Endothelial cell of umbilical vein (primary cell): ENCODE measurements at regions not wholly inside any gene's neighbourhood (a gene's known extent, or its start where the extent isn't known, plus 50 kb on each side); places are given as distances from the start of the nearest gene placed in this dataset.

Experiments used
- BruUV-seq: library from RNA; stranded (reverse); fragments of 400-500 nt; replicated peaks from 2 replicates; lab custom pipeline; 2021; lab: Mats Ljungman, UMichigan
- CTCF ChIA-PET: fragments of 300-600, 350-600 bp; sonication (Branson Sonifier 250); formaldehyde crosslinking; loops from one replicate; lab custom pipeline; 2021; ENCODE audit warnings: antibody characterized with exemption, inconsistent platforms; lab: Charles Lee
- POLR2A ChIA-PET: fragments of 300-600, 350-600 bp; sonication (Branson Sonifier 250); formaldehyde crosslinking; loops from one replicate; lab custom pipeline; 2021; ENCODE audit warnings: antibody characterized with exemption, inconsistent platforms; lab: Charles Lee
- DNase-seq: peaks from one replicate; pipeline ENCODE4 v3.0.0-alpha.2; 2011; ENCODE audit warnings: low read depth, low spot score
- FAIRE-seq: peaks from 2 replicates; lab custom pipeline; 2011; peaks lifted over from hg19 to GRCh38; lab: Jason Lieb, UNC
- H2AFZ ChIP-seq: 2 replicates; pipeline ENCODE4 v1.6.0; 2012; ENCODE audit warnings: low read depth, low read length, control low read depth, inconsistent platforms
- H3K27ac ChIP-seq: 2 replicates; pipeline ENCODE4 v1.5.1; 2011; ENCODE audit warnings: low read depth, mild to moderate bottlenecking, control low read depth, low read length, moderate library complexity; ENCODE audit not compliant: insufficient read depth
- H3K27me3 ChIP-seq, 2 experiments: 2 replicates each; pipeline versions ENCODE4 v1.6.0 to v1.6.1; 2011; ENCODE audit warnings: low read length in 2 of 2, mixed read lengths in 1 of 2; ENCODE audit not compliant: control insufficient read depth in 2 of 2, insufficient read depth in 2 of 2
- H3K36me3 ChIP-seq, 2 experiments: 2 replicates in 1 of 2; 3 replicates in 1 of 2; pipeline ENCODE4 v1.5.1; 2011; ENCODE audit warnings: low read length in 2 of 2, mild to moderate bottlenecking in 1 of 2, moderate library complexity in 1 of 2; ENCODE audit not compliant: control insufficient read depth in 2 of 2, insufficient read depth in 2 of 2; ENCODE audit errors: extremely low read depth in 1 of 2
- H3K4me1 ChIP-seq: 3 replicates; pipeline ENCODE4 v1.5.1; 2011; ENCODE audit warnings: mild to moderate bottlenecking, low read length; ENCODE audit not compliant: control insufficient read depth, insufficient read depth; ENCODE audit errors: extremely low read depth
- H3K4me2 ChIP-seq: 2 replicates; pipeline ENCODE4 v1.6.1; 2011; ENCODE audit warnings: low read length, control low read depth, mixed read lengths; ENCODE audit not compliant: insufficient read depth
- H3K4me3 ChIP-seq, 3 experiments: fragments of 200-600 bp in 1 of 3; sonication (generic), shearing (Covaris generic) in 1 of 3; replicated peaks in 1 of 3; 2 replicates each; pipeline ENCODE4 v1.5.1; 2011 to 2016; ENCODE audit warnings: control low read depth in 3 of 3, low read length in 3 of 3, mild to moderate bottlenecking in 2 of 3, inconsistent platforms in 1 of 3, low read depth in 1 of 3, moderate library complexity in 1 of 3; ENCODE audit not compliant: insufficient read depth in 1 of 3
- H3K79me2 ChIP-seq: 2 replicates; pipeline ENCODE4 v1.6.0; 2012; ENCODE audit warnings: low read length, inconsistent platforms; ENCODE audit not compliant: control insufficient read depth, insufficient read depth
- H3K9ac ChIP-seq: replicated peaks from 2 replicates; pipeline ENCODE3; 2011; ENCODE audit warnings: low read length, control low read depth; ENCODE audit not compliant: insufficient read depth; ENCODE audit errors: extremely low read depth
- H3K9me1 ChIP-seq: replicated peaks from 3 replicates; pipeline ENCODE4 v1.6.0; 2011; ENCODE audit warnings: mild to moderate bottlenecking, low read length; ENCODE audit not compliant: control insufficient read depth, insufficient read depth; ENCODE audit errors: extremely low read depth
- H3K9me3 ChIP-seq: replicated peaks from 2 replicates; pipeline ENCODE4 v1.5.1; 2012; ENCODE audit warnings: low read length, inconsistent platforms; ENCODE audit not compliant: control insufficient read depth, insufficient read depth
- H4K20me1 ChIP-seq: replicated peaks from 2 replicates; pipeline ENCODE3; 2011; ENCODE audit warnings: mild to moderate bottlenecking, low read length; ENCODE audit not compliant: control insufficient read depth, insufficient read depth; ENCODE audit errors: extremely low read depth
- CTCF ChIP-seq, 2 donors: IDR thresholded peaks; 1 replicate in 1 of 2; 2 replicates in 1 of 2; pipeline ENCODE4 v1.5.1; 2011; ENCODE audit warnings: low read length in 2 of 2, mild to moderate bottlenecking in 2 of 2, moderate library complexity in 2 of 2, control low read depth in 1 of 2, inconsistent platforms in 1 of 2, low read depth in 1 of 2; ENCODE audit not compliant: insufficient read depth in 1 of 2; ENCODE audit errors: extremely low read depth in 1 of 2
- EZH2 ChIP-seq: IDR thresholded peaks from 2 replicates; pipeline ENCODE4 v1.6.1; 2012; ENCODE audit warnings: borderline replicate concordance, low read depth, mild to moderate bottlenecking, moderate library complexity, low read length, inconsistent platforms; ENCODE audit not compliant: severe bottlenecking
- FOS ChIP-seq: IDR thresholded peaks from 2 replicates; pipeline ENCODE4 v1.6.1; 2011; ENCODE audit warnings: mild to moderate bottlenecking, low read length, moderate library complexity, borderline replicate concordance; ENCODE audit not compliant: insufficient read depth
- GATA2 ChIP-seq: IDR thresholded peaks from 2 replicates; pipeline ENCODE4 v1.7.0; 2011; ENCODE audit warnings: low read depth, mild to moderate bottlenecking, moderate library complexity, mixed read lengths, low read length; ENCODE audit not compliant: insufficient read length, insufficient read depth
- JUN ChIP-seq: IDR thresholded peaks from 2 replicates; pipeline ENCODE4 v1.6.1; 2011; ENCODE audit warnings: borderline replicate concordance, low read depth; ENCODE audit not compliant: insufficient read length, insufficient read depth
- MAX ChIP-seq: IDR thresholded peaks from 2 replicates; pipeline ENCODE4 v1.6.1; 2011; ENCODE audit not compliant: insufficient read depth, insufficient read length
- MYC ChIP-seq: IDR thresholded peaks from one replicate; pipeline ENCODE4 v1.6.1; 2011; ENCODE audit warnings: mild to moderate bottlenecking, low read depth, low read length
- POLR2A ChIP-seq: IDR thresholded peaks from 2 replicates; pipeline ENCODE4 v1.6.1; 2012; ENCODE audit warnings: low read depth, mild to moderate bottlenecking, control low read depth, low read length
- POLR2AphosphoS5 ChIP-seq: IDR thresholded peaks from 2 replicates; pipeline ENCODE4 v1.6.1; 2012; ENCODE audit warnings: low read depth, mild to moderate bottlenecking, control low read depth, low read length, moderate library complexity; ENCODE audit not compliant: insufficient read depth
- dilution Hi-C: fragments of 300-500 bp; cut with MboI; formaldehyde crosslinking; loops from one replicate; pipeline ENCODE4 v1.15.0; 2019; ENCODE audit warnings: low sequenced_read_pairs; ENCODE audit not compliant: extremely low pct_ligation_motif_present
- intact Hi-C: fragments of 100-400 bp; cut with micrococcal nuclease; formaldehyde crosslinking; loops from one replicate; pipeline ENCODE4 v1.10.0; 2022

- no peaks in the 10 kb centered on the region for H3K27me3 ChIP-seq
- no peaks in the 10 kb centered on the region for H3K9me1 ChIP-seq
- no peak overlapping the region for H3K9ac ChIP-seq
- H3K79me2 ChIP-seq, result no peaks in the 10 kb centered on the region
- ChIA-PET CTCF (no interaction called here), POLR2A (no interaction called here)
- intact Hi-C loops (no loop called here), dilution Hi-C loops (no loop called here)
- no peak overlapping the region for H2AFZ ChIP-seq
- TF ChIP-seq FOS, result no peak
- TF ChIP-seq EZH2, result no peak
- no peak for TF ChIP-seq POLR2A
- TF ChIP-seq GATA2, result no peak
- no peak for TF ChIP-seq JUN
- no peak for TF ChIP-seq CTCF (IDR thresholded peaks at IDR 0.05; ENCODE audit: extremely low read depth in 1 of 2, insufficient read depth in 1 of 2, low read depth in 1 of 2, low read length in 2 of 2)
- no peak for TF ChIP-seq POLR2AphosphoS5
- no peak for TF ChIP-seq MAX
- no peak for TF ChIP-seq MYC
- no peak overlapping the region for H3K4me2 ChIP-seq
- no peaks in the 10 kb centered on the region for H4K20me1 ChIP-seq
- FAIRE-seq (no peak), DNase-seq (no peak)
- H3K9me3 ChIP-seq, result no peaks in the 10 kb centered on the region
- no TSS peak for BruUV-seq
- H3K36me3 ChIP-seq, result no peaks in the 10 kb centered on the region
- H3K4me3 ChIP-seq, result no peak overlapping the region
- no peak overlapping the region for H3K27ac ChIP-seq
- no peaks in the 10 kb centered on the region for H3K4me1 ChIP-seq
Observed at GRCh38 chr6:51528556-51528955, 558.9 kb downstream of the PKHD1 start.
